Activated CD4-positive, alpha-beta T cell treated with anti-CD3 and anti-CD28 coated beads, Interleukin-2, amount 50 U/mL, for 1 hour (primary cell): ENCODE measurements at regions not wholly inside any gene's neighbourhood (a gene's known extent, or its start where the extent isn't known, plus 50 kb on each side); places are given as distances from the start of the nearest gene placed in this dataset.
A peak's percentile ranks its signal among the peaks of the same experiment; 100 is the strongest.

Experiments used
- DNase-seq: peaks from one replicate; pipeline ENCODE4 v3.0.0-alpha.2; 2020

- no peak for DNase-seq
Observed at GRCh38 chr12:130017591-130018449, 114.0 kb upstream of the TMEM132D start.

GRCh38 chr12:130018614-130019013, 114.8 kb upstream of the TMEM132D start:
- DNase-seq = no peak

- peak; percentile 15 for DNase-seq
Observed at GRCh38 chr12:130026608-130027176, 122.9 kb upstream of the TMEM132D start.

- no peak for DNase-seq
Observed at GRCh38 chr12:130027798-130028197, 124.0 kb upstream of the TMEM132D start.

- no peak for DNase-seq
Observed at GRCh38 chr12:130029151-130029550, 125.3 kb upstream of the TMEM132D start.

- DNase-seq = no peak
Observed at GRCh38 chr12:130031041-130031440, 127.2 kb upstream of the TMEM132D start.

- DNase-seq = peak; percentile 50
Observed at GRCh38 chr12:130031571-130032189, 127.9 kb upstream of the TMEM132D start.

- peak; percentile 30 for DNase-seq
Observed at GRCh38 chr12:130041983-130042812, 120.1 kb upstream of the FZD10 start.

GRCh38 chr12:130043685-130044406, 118.4 kb upstream of the FZD10 start:
- no peak for DNase-seq

GRCh38 chr12:130044991-130045621, 117.2 kb upstream of the FZD10 start:
- DNase-seq = no peak

GRCh38 chr12:130049666-130050065, 112.6 kb upstream of the FZD10 start:
- no peak for DNase-seq

- DNase-seq = no peak
Observed at GRCh38 chr12:130051900-130052299, 110.4 kb upstream of the FZD10 start.

GRCh38 chr12:130053651-130054069, 108.6 kb upstream of the FZD10 start:
- no peak for DNase-seq

- DNase-seq = no peak
Observed at GRCh38 chr12:130054803-130055202, 107.5 kb upstream of the FZD10 start.

GRCh38 chr12:130058926-130059472, 103.3 kb upstream of the FZD10 start:
- DNase-seq = no peak

GRCh38 chr12:130063866-130064265, 98.4 kb upstream of the FZD10 start:
- no peak for DNase-seq

GRCh38 chr12:130064999-130065398, 97.3 kb upstream of the FZD10 start:
- DNase-seq = no peak

- no peak for DNase-seq
Observed at GRCh38 chr12:130066742-130067141, 95.5 kb upstream of the FZD10 start.

GRCh38 chr12:130068741-130069140, 93.5 kb upstream of the FZD10 start:
- DNase-seq = no peak

GRCh38 chr12:130070126-130070611, 92.1 kb upstream of the FZD10 start:
- no peak for DNase-seq

GRCh38 chr12:130073721-130074120, 88.5 kb upstream of the FZD10 start:
- no peak for DNase-seq
